ENCODE measurements at regions not wholly inside any gene's neighbourhood (a gene's known extent, or its start where the extent isn't known, plus 50 kb on each side); places are given as distances from the start of the nearest gene placed in this dataset.

DNA sequence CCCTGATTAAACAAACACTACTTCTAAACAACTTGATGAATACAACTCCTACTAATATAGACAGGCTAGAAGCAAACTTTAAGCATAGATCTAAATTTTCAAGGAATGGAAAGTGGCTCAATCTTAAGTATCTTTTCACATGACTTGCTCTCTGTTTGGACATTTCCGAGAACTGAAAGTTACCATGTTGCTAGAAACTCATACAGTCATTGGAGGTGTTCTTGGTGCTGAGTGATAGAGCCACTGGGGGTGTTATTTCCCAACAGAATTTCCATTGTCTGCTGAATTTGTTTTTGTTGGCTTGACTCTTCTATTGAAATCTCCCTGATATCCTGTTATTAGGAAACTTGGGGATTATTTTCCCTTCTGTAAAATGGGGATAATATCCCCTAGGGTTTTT is 264.5 kb upstream of the RASGRP1 start:
- ChIA-PET CTCF (no interaction called here), POLR2A (ENCODE audit: low non-redundant PET) (no interaction called here)
- TF ChIP-seq, protein P1, sequence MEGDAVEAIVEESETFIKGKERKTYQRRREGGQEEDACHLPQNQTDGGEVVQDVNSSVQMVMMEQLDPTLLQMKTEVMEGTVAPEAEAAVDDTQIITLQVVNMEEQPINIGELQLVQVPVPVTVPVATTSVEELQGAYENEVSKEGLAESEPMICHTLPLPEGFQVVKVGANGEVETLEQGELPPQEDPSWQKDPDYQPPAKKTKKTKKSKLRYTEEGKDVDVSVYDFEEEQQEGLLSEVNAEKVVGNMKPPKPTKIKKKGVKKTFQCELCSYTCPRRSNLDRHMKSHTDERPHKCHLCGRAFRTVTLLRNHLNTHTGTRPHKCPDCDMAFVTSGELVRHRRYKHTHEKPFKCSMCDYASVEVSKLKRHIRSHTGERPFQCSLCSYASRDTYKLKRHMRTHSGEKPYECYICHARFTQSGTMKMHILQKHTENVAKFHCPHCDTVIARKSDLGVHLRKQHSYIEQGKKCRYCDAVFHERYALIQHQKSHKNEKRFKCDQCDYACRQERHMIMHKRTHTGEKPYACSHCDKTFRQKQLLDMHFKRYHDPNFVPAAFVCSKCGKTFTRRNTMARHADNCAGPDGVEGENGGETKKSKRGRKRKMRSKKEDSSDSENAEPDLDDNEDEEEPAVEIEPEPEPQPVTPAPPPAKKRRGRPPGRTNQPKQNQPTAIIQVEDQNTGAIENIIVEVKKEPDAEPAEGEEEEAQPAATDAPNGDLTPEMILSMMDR (conservative IDR thresholded peaks at IDR 0.05; ENCODE audit: low read depth): no peak
- DNase-seq (ENCODE audit: low spot score): no peak
- H3K27ac ChIP-seq: no peak overlapping the region

GRCh38 chr15:38842226-38842625 is 277.6 kb upstream of the RASGRP1 start:
- ChIA-PET CTCF (interaction anchor here (0.6 kb wide), 1 partner anchor 1135 kb away, joined by 3 read pairs; no protein-coding TSS in a partner anchor), POLR2A (ENCODE audit: low non-redundant PET) (no interaction called here)
- H3K27ac ChIP-seq: no peak overlapping the region
- TF ChIP-seq, protein P1 (conservative IDR thresholded peaks at IDR 0.05; ENCODE audit: low read depth): no peak
- DNase-seq (ENCODE audit: low spot score): no peak

DNA sequence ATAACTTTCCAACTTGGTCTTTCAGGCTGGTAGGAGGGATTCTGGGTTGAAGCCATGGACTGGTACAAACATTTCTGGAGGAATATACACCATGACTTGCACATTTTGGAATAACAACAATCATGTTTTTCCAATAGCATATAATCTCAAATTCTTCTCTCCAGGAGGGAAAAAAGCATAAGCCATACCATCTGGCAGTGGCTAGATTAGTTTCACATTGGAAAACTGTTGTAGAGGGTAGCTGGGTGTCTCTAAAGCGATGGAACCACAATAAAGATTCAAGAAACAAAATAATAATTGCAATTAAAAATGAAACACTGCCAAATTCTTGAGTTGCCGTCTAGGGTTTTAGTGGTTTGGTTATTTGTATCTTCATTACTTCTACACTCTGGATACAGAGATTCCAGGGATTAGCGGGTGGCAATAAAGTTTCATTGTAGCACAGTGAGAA is 278.5 kb upstream of the RASGRP1 start:
- ChIA-PET CTCF (interaction anchor here (0.6 kb wide), 1 partner anchor 12 kb away, joined by 4 read pairs; no protein-coding TSS in a partner anchor), POLR2A (ENCODE audit: low non-redundant PET) (no interaction called here)
- no peak overlapping the region for H3K27ac ChIP-seq
- TF ChIP-seq, protein P1 (conservative IDR thresholded peaks at IDR 0.05; ENCODE audit: low read depth): no peak
- DNase-seq (ENCODE audit: low spot score): no peak

GRCh38 chr15:38843736-38844590 is 279.3 kb upstream of the RASGRP1 start:
- ChIA-PET CTCF (no interaction called here), POLR2A (ENCODE audit: low non-redundant PET) (no interaction called here)
- TF ChIP-seq, protein P1 (conservative IDR thresholded peaks at IDR 0.05; ENCODE audit: low read depth): no peak
- no peak overlapping the region for H3K27ac ChIP-seq
- no peak for DNase-seq (ENCODE audit: low spot score)

DNA sequence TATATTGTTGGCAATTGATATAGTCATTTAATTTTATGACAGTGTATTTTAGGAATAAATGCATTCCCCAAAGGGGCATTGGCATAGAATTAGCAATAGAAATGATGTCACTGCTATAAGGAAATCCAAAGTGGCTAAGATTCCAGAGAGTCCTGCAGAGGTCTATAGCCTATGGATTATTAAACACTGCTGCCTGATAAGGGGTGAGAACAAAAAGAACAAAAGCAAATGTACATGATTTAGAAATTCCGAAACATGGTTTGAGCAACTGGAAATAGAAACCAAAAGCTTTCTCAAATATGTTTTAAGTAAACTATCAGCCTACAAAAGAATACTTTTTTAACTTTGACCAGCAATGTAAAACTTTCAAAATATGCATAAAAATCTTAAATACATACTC is 280.1 kb upstream of the RASGRP1 start:
- ChIA-PET CTCF (no interaction called here), POLR2A (ENCODE audit: low non-redundant PET) (no interaction called here)
- TF ChIP-seq, protein P1 (conservative IDR thresholded peaks at IDR 0.05; ENCODE audit: low read depth): no peak
- H3K27ac ChIP-seq: no peak overlapping the region
- DNase-seq (ENCODE audit: low spot score): no peak

GRCh38 chr15:38846346-38846745 is 281.7 kb upstream of the RASGRP1 start:
- TF ChIP-seq, protein P1 (conservative IDR thresholded peaks at IDR 0.05; ENCODE audit: low read depth): no peak
- ChIA-PET POLR2A (ENCODE audit: low non-redundant PET) (no interaction called here), CTCF (interaction anchor here (0.8 kb wide), 1 partner anchor 306 kb away, joined by 3 read pairs; no protein-coding TSS in a partner anchor)
- H3K27ac ChIP-seq: no peak overlapping the region
- no peak for DNase-seq (ENCODE audit: low spot score)

Measured in RWPE1 (cell line).